SKM-1 (cell line): ENCODE measurements at regions not wholly inside any gene's neighbourhood (a gene's known extent, or its start where the extent isn't known, plus 50 kb on each side); places are given as distances from the start of the nearest gene placed in this dataset.
A peak's percentile ranks its signal among the peaks of the same experiment; 100 is the strongest.
"Not testable (repeated sequence)": the region's sequence is repeated elsewhere in the genome, so short reads cannot be mapped to it uniquely, and the experiment has no call there.

Source experiments
- DNase-seq: peaks from one replicate; lab custom pipeline; 2025; ENCODE audit not compliant: unreplicated experiment; lab: John Stamatoyannopoulos, UW

- no peak for DNase-seq
Measured at GRCh38 chr22:22122348-22123117, 122.1 kb upstream of the VPREB1 start.

DNA sequence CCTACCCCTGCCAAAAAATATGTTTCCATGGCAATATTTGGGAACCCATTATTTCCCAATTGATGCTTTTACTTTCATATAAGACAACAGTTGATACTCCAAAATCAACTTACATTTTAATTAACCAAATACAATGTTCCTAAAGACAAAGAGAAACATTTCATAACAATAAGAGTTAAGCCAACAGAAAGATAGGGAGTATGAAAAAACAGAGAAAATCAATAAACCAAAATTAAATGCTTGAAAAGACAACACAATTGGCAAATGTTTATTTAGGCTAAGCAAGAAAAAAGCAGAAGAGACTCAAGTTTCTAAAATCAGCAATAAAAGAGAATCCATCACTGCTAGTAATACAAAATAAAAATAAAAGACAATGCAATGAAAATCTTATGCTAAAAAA, 123.1 kb upstream of the VPREB1 start:
- DNase-seq: no peak

DNA sequence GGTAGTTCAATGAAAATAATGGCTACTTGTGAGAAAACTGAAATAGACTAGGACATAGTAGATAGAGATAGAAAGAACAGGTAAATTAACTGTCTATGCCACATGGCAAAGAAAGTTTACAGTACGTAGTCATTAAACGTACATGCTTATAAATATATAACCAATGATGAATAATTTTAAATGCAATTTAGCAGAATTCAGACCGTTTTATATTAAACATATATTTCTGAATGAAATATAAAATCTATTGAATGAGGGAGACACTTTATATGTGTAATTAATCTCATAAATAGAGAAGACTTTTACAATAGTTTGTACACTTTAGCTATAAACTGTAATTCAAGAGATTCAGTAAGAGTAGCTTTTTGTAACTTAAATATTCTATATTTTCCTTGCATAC, 124.4 kb upstream of the VPREB1 start:
- no peak for DNase-seq

DNA sequence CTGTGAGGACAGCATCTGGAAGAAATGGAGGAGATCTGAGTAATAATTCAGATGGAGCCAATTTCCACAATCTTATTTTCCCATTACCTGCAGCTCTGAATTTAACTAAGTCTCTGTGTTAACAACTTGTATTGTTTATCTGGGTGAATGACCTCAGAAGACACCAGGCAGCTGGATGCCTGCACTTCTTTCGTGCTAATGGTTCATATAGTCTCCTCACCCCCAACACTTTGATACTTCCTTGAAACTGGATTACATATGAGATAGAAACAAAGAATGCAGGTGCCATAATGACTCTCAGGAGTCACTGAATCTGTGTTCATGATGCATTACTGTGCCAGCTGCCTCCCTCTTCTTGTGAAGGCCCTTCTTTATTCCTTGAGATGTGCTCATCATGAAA, 125.6 kb upstream of the VPREB1 start:
- DNase-seq: no peak

GRCh38 chr22:22117864-22118544, 126.6 kb upstream of the VPREB1 start:
- DNase-seq: not testable (repeated sequence)

- DNase-seq: not testable (repeated sequence)
Measured at GRCh38 chr22:22116997-22117770, 127.4 kb upstream of the VPREB1 start.

GRCh38 chr22:22113701-22114100, 130.9 kb upstream of the VPREB1 start:
- no peak for DNase-seq

DNA sequence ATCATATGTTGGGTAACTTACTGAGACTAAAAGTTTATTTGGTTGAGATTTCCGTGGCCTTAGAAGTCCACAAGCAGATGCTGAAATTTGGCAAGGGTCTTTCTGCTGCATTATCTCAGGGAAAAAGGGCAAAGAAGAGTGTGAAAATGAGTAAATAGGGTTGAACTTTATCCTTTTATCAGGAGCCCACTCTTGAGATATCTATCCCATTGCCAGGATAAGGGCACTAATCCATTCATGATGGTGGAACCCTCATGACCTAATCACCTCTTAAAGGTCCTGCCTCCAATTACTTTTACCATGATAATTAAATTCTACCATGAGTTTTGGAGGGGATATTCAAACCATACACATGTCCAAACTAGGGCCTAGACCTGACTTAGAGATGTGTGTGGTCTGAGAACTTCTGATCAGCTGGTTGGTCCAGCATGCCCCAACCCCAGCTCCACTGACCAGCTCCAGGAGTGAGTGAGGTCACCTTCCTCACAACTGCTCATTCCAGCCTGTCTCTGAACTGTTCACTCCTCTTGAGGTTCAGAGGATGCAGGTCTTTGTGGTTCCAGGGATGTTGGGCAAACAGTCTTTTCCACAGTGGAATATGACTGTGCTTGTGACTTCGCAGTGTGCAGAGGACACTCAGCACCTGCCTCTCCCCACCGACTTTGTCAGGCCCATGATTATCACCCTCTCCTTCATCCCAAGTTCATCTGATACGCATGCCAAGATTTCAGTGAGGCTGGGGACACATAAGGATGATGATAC, 130.1 kb upstream of the TOP3B start:
- no peak for DNase-seq

DNA sequence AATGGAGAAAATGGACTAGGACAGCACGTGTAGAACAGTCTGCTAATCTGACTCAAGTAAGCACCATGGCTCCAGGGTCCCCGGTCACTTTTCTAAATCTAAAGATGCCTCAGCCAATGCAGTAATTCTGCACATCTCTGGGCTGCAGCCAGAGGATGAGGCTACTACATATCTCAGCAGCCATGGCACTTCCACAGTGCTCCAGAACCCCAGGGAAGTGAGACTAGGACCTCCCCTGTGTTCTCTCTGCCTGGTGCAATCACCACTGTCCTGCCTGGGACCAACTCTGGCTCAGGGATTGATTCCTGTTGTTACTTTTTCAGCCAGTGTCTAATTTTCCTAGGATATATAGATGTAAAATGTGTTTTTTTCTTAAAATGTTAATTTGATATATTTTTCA, 129.4 kb upstream of the TOP3B start:
- DNase-seq: no peak

- DNase-seq: no peak
Measured at GRCh38 chr22:22111267-22111751, 128.7 kb upstream of the TOP3B start.

DNA sequence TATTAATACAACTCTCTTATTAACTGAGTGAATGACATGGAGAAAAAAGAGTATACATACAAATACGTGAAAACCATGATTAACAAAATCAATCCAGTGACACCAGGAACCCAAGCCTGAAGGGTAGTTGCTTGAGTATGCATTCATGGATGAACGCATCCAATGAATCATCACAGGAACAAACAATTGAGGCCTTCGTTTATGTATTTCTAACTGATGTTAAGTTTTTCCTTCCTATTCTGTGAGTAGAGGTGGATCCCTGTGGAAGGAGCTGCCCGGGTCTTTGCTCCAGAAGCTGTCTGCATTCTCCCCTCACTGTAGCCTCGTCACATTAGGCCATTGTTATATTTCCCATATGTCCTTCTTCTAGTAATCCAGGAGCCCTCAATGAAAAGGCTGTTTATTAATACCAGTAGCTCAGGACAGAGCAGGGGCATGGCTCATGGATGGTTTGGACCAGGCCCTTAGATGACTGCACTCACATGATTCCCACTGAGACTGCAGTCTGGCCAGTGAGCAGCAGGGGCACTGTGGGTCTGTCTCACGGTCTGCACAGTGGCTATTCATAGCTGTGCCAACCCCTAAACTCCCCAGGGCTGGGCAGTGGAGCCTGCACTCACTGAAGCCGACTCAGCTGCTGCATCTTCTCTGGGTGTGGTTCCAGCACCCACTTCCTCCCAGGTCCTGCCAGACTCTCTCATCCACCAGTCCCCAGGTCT, 128.1 kb upstream of the TOP3B start:
- no peak for DNase-seq

DNA sequence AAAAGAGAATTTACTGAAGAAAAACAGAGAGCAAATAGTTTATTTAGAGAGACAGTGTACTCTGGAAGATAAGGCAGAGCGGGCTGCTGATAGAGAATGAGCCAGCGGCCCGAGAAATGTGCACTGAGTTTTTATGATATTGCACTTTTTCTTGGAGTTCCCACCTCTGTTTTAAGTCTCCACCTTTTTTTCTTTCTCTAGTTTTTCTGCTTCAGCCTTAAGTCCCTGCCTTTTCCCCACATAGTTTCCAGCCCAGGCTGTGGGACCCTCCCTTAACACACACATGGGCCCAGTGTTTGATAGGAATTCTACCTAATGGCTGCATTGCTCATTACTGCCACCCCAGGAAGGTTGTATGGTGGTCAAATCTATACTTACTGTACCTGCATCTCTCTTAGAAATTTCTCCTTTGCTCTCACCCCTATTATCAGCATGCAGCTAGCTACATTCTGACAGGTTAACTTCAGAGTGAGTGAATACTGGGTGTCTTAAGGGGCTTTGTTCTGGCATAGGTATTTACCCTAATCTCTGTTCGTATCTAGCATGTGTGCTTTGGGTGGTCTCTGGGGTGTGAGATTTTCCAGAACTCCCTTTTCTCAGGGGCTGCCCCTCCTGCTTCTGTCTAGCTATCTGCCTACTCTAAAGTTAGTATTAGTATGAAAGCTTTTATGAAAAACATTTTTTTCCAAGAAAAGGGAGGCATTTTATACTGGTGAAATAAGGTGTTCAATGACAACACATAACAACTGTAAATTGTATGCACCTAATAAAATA, 127.3 kb upstream of the TOP3B start:
- DNase-seq: no peak

GRCh38 chr22:22106855-22107254, 124.3 kb upstream of the TOP3B start:
- DNase-seq: no peak

DNA sequence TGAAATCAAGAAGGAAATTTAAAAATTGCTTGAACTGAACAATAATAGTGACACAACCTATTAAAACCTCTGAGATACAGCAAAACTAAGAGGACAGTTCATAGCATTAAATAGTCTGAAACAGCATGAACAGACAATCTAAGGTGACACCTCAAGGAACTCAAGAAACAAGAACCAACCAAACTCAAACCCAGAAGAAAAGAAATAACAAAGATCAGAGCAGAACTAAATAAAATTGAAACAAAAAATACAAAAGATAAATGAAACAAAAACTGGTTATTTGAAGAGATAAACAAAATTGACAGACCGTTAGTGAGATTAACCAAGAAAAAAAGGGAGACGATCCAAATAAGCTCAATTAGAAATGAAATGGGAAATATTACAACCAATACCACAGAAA, 122.8 kb upstream of the TOP3B start:
- DNase-seq: no peak

- peak; percentile 25 for DNase-seq
Measured at GRCh38 chr22:22103078-22103875, 120.7 kb upstream of the TOP3B start.

DNA sequence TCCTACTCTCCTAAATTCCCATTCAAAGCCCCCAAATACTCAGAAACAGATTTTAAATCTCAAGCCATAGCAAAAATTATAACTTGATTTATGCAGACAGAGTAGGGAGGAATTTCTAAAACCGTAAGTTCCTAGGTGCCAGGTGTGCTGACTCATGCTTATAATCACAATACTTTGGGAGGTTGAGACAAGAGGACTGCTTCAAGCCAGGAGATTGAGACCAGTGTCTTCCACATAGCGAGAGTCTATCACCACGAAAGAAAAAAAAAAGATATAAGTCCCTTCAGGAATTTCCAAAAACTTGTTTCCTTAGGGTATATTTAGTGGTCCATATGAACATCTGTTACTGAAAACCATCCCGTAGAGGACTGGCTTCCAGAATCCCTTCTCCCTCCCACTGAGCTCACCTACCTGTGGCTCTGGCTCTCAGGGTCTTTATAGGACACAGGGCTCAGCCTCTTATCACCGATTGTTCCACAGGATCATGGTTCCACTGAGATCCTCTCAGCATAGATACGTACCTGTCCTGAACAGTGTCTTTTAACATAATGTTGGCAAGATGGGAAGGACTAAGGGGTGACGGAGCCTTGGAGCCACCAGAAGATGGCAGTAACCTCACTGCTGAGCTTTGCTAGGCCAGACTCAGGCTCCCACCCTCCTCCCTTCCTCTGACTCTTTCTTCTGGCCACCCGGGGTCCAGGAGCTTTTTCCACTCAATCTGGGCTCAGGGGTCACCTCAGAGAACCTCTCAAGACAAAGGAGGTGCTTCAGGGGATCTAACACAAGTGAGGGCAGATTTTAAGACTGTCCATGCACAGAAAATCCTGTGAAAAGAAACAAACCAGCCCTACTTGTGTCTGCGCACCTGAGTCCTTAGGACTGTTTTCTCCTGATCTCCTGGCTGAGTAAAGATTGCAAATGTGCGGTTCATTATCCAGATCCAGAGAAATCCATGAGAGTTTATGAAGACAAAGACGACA, 117.5 kb upstream of the TOP3B start:
- no peak for DNase-seq

GRCh38 chr22:22099194-22099486, 116.6 kb upstream of the TOP3B start:
- no peak for DNase-seq
